G401.6 (cell line): ENCODE measurements at regions not wholly inside any gene's neighbourhood (a gene's known extent, or its start where the extent isn't known, plus 50 kb on each side); places are given as distances from the start of the nearest gene placed in this dataset.
"Not testable (repeated sequence)": the region's sequence is repeated elsewhere in the genome, so short reads cannot be mapped to it uniquely, and the experiment has no call there.

Experiments used
- FAIRE-seq: peaks from 2 replicates; lab custom pipeline; 2012; peaks lifted over from hg19 to GRCh38; lab: Jason Lieb, UNC

DNA sequence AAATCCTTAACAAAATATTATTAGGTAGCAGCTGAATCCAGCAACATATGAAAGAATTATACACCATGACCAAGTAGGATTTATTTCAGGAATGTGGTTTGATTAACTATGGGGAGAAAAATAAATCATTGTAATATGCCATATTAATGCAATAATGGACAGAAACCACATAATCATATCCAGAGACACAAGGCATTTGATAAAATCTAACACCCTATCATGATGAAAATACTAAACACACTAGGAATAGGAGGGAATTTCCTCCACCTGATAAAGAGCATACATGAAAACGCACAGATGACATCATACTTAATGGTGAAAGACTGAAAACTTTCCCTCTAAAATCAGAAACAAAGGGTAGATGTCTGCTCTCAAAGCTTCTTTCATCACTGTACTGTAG, 238.9 kb downstream of the PHLDA1 start:
- no peak for FAIRE-seq

DNA sequence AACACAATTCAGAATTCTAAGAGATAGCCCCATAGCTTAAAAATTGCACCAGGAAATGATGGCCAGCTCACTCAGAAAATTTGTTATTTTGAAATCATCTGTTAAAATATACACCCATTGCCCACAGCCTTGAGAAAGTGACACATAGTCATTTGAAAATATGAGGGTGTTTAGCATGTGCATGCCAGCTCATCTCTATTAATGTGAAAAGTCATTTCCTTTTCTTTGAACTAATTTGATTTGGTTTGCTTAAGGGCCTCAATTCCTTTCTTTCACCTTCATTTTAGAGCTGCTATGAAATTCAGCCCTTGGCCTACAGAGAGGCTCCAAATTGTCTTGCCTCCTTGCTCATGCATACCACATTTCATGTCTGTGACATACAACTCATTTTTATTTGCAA, 241.4 kb downstream of the PHLDA1 start:
- no peak for FAIRE-seq

DNA sequence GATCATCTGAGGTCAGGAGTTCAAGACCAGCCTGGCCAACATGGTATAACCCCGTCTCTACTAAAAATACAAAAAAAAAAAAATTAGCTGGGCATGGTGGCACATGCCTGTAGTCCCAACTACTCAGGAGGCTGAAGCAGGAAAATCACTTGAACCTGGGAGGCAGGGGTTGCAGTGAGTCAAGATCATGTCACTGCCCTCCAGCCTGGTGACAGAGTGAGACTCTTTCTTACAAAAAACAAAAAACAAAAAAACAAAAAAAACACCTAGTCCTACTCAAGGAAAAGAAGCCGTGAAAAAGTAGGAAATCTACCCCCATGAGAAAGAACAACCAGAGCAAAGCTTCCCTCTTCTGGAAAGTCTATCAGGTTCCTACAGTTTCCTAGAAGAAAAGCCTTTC, 244.4 kb downstream of the PHLDA1 start:
- not testable (repeated sequence) for FAIRE-seq

DNA sequence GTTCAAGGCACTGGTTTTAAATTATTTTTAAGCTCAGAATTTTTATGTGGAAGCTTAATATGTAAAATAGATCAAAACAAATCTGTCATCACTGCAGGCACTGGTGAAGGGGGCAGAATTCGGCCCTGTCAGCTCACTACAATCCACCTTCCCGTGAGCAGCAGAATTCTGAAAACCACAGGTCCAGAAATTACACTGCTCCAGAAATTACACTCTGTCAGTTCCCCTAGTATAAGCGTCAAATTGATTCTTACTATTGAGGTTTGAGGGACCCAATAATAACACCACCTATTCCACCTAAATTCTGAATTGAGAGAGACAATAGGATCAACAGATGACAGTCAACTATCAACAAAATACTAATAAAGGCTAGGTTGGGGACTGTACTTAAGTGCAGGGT, 245.5 kb downstream of the PHLDA1 start:
- FAIRE-seq: no peak

DNA sequence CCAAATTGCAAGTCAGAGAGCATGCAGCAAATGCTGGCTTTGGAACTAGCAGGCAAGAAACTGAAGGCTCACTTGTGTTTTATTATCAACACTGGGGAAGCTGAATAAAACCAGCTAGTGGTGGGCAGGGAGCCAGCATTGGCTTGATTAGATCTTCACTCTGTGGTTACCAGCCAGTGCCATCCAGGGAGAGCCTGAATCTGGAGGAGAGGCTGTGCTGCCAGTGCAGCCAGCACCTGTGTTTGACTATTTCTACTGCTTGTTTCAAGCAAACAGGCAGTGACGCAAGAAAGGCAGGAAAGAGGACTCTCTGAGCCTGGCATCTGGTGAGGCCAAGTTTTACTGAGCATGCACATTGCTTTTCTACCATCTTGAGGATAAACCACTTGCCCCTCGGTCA, 247.0 kb downstream of the PHLDA1 start:
- no peak for FAIRE-seq

DNA sequence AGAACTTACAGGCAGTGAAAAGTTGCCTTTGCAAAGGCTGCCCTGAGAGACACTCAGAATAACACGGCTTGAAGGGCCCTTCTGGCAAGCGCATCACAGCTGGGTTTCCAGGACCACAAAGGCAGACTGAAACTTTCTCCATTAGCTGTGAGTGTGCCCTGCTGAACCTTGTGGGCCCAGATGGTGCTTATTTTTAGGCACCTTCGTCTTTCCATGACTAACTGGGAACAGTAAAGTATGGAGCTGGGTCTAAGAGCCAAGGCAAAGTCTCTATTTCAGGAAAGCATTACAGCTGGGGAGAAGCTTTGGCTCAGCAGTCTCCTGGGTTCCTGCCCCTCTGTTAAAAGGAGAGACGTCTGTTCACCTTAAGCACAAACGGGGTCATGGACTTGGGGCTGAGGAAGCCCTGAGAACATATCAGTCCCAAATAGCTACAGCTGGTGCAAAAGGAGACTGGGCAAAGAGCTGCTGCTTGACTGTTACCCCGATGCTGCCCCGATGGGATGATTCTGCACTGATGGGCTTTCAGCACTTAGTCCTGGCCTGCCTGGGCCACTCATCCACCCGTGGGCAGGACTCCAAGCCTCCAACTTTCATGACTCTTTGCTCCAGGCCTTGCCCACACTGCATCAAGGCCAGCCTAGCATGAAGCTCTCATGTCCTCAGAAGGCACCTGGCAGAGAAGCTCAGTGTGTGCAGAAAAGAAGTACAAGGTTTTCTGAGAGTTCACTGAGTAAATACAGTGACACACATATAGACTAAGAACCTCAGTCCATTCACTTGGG, 248.3 kb downstream of the PHLDA1 start:
- no peak for FAIRE-seq

DNA sequence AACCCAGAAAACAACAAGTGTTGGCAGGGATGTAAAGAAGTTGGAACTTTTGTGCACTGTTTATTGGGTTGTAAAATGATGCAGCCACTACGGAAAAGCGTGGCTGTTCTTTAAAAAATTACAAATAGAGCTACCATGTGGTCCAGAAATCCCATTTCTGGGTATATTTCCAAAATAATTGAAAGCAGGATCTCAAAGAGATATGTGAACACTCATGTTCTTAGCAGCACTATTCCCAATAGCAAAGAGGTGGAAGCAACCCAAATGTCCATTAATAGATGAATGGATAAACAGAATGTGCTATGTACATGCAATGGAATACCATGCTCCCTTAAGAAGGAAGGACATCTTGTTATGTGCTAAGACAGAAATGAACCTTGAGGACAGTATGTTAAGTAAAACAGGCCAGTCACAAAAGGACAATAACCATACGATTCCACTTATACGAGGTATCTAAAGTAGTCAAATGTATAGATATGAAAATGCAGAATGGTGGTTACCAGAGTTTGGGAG, 249.5 kb downstream of the PHLDA1 start:
- no peak for FAIRE-seq

DNA sequence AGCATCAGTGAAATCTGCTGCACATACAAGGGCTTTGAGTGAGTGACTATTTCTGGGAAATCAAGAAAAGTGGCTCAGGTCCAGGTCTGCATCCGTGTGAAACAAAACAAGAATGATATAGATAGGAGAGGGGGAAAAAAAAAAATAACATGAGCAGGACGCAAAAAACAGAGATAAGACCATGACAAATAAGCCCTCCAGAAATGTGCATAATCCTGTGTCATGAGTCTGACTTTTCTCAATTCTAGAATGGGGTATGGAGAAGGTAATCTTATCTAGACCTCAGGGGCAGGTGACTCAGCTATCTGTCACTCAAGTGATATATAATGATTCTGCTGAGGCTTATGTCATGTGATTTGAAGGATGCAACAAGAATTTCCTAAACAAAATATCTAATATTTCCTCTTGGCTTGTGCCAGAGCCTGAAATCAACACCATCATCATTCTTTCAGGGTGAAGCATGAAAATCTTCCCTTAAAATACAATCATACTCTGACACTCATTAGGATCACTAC, 250.0 kb downstream of the PHLDA1 start:
- no peak for FAIRE-seq

DNA sequence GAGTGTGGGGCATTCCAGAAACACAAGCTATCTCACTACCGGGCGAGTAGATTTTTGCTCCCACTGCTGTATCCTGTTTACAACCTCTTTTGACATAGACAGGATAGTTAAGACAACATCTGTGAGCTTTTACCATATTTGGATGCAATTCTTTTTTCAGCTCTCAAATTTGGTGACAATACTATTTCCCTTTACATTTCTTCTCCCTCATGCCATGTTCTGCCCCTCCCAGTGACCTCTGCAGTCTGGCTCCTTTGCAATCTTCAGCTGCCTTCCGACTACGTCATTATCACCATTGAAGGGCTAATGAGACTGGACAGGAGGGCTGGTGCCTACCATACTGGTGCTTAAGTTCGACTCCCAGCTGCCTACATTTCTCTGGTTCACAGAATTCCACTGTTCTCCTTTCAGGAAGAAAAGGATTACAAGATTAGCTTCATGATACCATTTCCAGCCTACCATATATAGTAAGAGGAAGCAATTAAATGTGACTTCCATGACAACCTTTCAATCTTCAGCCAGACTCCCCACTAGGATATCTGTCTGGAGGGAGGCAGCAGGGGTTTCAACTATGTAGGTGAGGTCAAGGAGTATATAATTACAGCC, 251.6 kb downstream of the PHLDA1 start:
- no peak for FAIRE-seq

DNA sequence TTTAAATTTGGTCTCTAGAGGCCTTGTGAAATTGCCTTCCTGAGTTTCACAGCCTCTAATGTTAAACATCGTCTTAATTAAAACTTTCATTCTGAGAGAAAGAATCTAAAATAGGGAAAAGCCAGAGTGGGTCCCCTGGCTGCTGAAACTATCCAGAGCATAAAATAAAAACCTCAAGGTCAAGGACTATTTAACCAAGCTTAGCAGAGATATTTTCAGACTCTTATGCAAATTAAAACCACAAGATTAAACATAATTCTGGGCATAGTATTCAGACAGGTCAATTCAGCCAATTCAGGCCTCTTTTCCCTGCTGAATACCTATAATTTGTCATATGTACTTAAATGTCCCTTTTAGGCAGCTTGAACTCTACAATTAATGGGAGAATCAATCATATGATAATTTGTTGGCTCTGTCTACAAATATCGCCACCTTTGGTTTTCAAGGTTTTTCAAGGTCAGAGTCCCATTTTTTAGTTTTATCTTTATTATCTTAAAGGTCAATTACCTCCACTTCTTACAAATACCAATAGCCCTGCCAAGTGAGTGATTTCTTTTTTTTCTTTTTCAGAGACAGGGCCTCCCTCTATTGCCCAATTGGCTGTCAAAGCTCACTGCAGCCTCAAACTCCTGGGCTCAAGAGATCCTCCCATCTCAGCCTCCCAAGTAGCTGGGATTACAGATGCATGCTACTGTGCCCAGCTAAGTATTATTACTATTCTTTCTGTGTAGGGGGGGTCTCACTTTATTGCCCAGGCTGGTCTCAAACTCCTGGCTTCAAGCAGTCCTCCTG, 257.1 kb downstream of the PHLDA1 start:
- no peak for FAIRE-seq

DNA sequence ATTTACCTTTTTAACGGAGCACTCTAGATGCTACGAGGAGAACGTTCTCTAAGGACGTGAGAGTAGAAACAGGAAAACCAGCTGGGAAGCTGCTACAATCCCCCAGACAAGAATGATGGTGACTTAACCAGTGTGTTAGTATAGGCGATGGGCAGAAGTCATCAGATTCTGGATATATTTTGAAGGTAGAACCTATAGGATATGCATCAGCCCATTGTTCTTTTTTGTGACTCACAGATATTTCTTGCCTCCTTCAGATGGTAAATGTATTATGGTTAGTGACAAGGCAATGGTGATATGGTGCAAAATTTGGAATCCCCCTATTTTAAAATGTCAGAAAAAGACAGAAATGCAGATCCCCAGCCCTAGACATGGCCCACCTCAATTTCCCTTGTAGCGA, 258.2 kb downstream of the PHLDA1 start:
- no peak for FAIRE-seq

DNA sequence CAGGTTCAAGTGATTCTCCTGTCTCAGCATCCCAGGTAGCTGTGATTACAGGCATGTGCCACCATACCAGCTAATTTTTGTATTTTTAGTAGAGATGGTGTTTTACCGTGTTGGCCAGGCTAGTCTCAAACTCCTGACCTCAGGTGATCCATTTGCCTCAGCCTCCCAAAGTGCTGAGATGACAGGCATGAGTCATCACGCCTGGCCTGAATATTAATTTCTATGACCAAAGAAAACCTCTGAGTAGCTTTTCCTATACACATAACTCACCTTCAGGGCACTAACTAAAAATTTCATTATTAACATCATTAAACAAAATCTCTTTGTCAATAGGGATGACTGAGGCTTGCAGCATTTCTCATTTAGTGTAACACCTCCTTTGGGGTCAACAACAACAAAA, 259.6 kb upstream of the KRR1 start:
- no peak for FAIRE-seq

DNA sequence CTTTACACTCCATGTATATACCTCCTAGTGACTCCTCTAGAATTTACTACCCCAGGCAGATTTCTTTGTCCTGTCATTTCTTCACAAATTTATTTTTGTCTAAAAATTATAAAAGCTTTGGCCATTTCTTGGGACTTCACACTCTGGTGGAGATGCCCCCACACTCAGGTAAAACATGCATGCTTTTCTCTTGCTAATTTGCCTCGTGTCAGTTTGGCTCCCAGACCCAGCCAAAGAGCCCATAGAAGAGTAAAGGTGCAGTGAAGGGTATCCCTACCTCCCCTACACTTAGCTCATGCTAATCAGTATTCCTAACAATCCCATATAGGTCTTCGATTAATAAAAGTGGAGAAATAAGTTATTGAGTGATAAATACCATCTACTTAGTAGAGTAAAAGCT, 256.5 kb upstream of the KRR1 start:
- FAIRE-seq: no peak

DNA sequence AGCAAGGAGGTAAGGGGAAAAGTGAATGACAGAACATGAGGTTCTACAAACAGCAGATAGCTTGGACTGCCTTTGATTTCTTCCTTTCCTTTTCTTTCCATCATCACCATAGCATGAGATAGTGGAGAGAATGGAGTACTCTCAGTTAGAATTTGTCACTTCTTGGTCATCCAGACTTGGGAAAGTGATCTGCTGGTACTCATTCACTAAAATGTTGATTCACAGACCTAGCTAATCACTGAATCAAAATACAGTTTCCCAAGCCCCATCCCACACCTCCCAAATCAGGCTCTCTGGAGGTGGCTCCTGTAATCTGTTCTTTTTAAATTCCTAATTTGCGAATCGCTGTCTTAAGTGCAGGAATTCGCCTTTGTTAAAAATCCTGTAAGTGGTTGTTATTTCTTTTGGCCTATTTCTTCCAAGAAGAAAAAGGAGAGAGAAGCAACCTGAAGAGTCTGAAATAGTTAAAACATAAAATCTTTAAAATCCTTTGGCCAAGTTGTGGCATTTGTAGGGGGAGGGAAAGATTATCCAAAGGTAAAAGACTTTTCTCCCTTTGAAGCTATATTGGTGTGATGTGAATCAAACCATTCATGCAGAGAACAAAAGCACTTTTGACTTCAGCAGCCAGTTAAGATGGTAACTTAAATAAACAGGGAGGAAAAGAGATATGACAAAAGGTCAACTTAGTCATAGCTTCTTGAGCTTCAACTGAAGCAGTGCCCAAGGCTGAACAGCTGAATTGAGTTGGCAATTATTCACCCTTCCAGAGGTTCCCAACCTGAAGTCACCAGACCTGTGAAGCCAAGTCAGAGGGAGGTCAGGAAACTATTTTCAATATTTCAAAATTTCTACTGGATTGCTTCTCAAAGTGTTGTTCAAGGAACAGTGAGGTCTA, 255.1 kb upstream of the KRR1 start:
- no peak for FAIRE-seq

DNA sequence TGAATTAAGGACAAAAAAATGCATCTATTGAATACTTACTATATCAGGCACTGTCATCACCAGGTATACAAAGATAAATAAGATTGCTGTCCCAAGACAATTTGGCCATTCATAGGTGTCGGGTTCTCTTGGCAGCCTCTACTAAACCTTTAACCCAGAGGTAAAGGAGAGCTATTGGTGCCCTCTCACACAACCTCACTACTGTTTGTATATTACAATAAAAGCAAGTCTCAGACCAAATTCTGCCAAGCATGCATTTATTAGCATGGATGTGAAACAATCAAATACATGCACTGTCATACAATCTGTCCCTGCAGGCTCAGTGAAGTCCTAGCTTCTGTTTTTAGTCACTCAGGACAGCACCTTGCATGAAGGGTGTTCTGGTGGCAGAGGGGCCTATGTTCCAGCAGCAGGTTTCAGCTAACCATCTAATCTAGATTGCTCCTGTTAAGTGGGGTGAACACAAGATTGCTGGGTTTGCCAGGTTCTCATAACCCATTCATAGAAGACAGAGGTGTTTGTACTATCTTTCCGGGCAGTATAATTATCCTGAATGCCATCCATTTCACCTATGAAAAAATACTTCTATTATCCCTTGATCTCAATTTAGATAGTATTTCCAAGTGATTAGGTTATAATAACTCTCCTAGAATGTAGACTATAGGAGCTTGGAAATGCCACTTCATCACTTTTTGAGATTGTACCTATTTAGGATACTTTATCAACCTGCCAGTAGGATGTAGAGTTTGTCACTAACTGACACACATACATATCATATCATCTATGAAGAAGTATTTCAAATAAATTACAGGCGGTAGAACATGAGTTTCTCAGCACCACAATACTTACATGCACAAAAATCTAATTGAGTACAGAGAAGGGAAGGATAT, 254.0 kb upstream of the KRR1 start:
- no peak for FAIRE-seq

DNA sequence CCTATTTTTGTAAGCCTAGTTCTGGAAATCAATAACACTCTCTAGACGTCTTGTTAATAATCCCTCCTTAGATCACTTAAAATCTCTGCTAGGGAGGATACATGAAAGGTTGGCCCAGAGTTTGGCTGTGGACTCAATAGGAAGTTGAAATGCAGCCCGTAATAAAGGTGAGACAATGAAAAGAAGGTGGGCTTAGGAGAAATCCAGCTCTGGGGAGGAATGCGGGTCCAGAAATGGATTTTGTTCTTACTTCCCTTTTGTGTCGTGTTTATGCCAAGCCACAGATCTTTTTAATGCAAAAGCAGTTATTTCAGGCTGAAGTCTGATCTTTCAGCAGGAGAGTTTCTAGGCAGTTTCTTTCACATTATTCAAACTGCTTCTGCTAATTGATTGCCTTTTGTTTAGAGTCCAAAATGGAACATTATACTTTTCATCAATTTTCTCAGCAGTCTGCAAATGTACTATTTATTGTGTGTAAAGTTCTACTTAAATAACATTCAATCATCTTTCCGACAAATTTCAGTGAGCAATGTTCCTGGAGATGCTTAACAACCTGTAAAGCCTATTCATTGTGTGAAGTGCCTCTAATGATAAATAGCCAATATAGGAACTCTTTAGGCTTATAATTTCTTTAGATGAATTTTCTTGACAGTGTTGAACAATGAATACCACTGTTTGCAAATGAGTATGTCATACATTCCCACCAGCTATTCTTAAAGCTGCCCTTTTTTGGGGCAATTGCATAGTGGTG, 252.9 kb upstream of the KRR1 start:
- no peak for FAIRE-seq

DNA sequence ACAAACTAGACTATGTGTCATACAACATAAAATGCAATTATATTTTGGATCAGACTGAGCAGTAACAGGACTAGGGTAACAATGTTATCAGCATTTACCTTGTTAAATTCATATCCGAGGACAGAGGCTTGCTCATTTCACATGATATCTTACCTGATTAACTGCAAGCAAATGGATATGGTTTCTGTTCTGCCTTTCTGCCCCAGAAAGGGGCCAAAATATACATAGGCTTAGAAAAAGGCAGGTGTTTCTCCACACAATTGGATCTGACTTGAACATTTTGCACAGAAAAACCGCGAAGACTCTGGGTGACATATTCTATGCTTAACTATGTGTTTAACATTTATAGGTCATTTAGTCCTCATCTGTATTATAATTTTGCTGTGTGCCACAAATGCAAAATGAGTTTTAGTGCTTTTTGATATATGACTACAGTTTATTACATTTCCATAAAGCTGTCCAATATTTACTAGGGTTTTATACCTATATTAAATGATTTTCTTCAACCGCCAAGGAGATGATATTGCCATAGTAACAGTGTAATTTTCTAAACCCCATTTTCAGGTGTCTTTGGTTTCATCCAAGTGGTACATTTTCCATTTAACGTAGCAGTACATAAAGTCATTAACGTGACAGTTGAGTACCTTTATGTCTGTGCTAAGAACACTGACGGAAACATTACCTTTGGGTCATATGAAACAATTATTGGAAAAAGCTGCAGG, 249.3 kb upstream of the KRR1 start:
- FAIRE-seq: no peak

DNA sequence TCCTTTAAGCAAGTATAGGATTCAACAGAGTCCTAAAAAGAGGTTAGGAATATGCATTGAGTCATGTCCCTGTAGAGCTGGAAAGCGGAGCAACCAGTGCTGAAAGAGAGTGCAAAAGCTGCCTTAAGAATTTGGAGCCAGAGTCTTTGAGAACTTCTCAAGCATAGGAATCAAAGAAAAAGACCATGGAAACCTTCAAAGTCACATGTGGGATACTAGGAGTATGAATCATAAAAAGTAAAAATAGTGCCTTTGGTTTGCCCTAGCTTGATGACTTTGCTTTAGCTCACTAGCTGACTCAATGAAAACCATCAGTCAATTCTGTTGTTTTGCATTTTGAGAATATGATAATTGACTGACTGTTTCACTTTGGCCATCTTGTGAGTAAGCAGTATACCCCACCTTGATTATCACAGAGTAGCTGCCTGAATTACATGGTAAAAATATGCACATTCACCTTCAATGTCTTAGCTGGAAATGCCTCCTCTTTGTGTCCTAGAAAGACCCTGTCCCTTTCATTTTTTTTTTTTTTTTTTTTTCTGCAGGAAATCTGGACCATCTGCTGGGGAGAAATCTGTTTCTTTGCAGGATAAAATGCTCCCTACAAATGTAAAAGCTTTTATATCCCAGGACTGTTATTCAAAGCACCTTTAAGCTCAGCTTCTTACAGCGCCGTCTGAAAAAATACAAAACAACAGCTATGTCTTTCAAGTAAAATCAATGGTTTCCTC, 248.6 kb upstream of the KRR1 start:
- no peak for FAIRE-seq

DNA sequence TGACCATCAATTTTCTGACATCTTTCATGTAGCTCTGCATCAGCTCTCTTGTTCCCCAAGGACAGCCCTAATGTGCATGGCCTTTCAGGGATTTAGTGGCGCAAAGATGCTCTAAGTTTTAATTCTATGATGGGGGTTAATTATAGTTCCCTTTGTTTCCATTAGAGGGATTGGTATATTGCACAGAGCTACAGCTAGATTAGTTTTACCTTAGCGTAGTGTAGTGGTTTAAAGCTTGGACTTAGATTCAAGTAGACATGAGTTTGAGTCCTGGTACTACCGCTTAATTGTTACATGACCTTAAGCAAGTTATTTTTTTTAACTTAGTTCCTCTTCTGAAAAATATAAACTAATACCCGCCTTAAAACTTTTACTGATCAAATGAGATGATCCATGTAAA, 247.8 kb upstream of the KRR1 start:
- FAIRE-seq: no peak
